ENCODE measurements at regions not wholly inside any gene's neighbourhood (a gene's known extent, or its start where the extent isn't known, plus 50 kb on each side); places are given as distances from the start of the nearest gene placed in this dataset.
"Not testable (repeated sequence)": the region's sequence is repeated elsewhere in the genome, so short reads cannot be mapped to it uniquely, and the experiment has no call there.

- Histone ChIP-seq H3K36me3 (ENCODE audit: control insufficient read depth, insufficient read depth, low read length) (no peaks in the 10 kb centered on the region), H3K4me3 (ENCODE audit: low read depth, low read length) (no peak overlapping the region), H3K27me3 (ENCODE audit: control insufficient read depth, insufficient read depth, low read length) (no peaks in the 10 kb centered on the region)
- ChIA-PET CTCF (interaction anchor here (0.6 to 1.6 kb wide), 4 partner anchors 9 to 141 kb away, joined by 3 to 5 read pairs (median 3); no protein-coding TSS in a partner anchor), POLR2A (no interaction called here)
- no peak for TF ChIP-seq CTCF (IDR thresholded peaks at IDR 0.05; ENCODE audit: insufficient read depth, low read depth, low read length)
- DNase-seq (ENCODE audit: low read depth) = no peak
Measured at GRCh38 chr14:61611880-61612630, 83.3 kb upstream of the HIF1A start.

- H3K36me3 ChIP-seq (ENCODE audit: control insufficient read depth, insufficient read depth, low read length); H3K27me3 ChIP-seq (ENCODE audit: control insufficient read depth, insufficient read depth, low read length); DNase-seq (ENCODE audit: low read depth); H3K4me3 ChIP-seq (ENCODE audit: low read depth, low read length); POLR2A ChIA-PET: not testable (repeated sequence)
- CTCF ChIA-PET = interaction anchor here (1.6 kb wide), 1 partner anchor 8 kb away, joined by 3 read pairs; no protein-coding TSS in a partner anchor
Measured at GRCh38 chr14:61613006-61613405, 82.3 kb upstream of the HIF1A start.

GRCh38 chr14:61614693-61615092 is 80.6 kb upstream of the HIF1A start:
- H3K4me3 ChIP-seq (ENCODE audit: low read depth, low read length) = no peak overlapping the region
- CTCF ChIA-PET = interaction anchor here (1.1 kb wide), 1 partner anchor 26 kb away, joined by 3 read pairs; no protein-coding TSS in a partner anchor
- H3K36me3 ChIP-seq (ENCODE audit: control insufficient read depth, insufficient read depth, low read length) = no peaks in the 10 kb centered on the region
- POLR2A ChIA-PET = no interaction called here
- no peaks in the 10 kb centered on the region for H3K27me3 ChIP-seq (ENCODE audit: control insufficient read depth, insufficient read depth, low read length)
- no peak for TF ChIP-seq CTCF (IDR thresholded peaks at IDR 0.05; ENCODE audit: insufficient read depth, low read depth, low read length)
- no peak for DNase-seq (ENCODE audit: low read depth)

- TF ChIP-seq CTCF (IDR thresholded peaks at IDR 0.05; ENCODE audit: insufficient read depth, low read depth, low read length) = no peak
- Histone ChIP-seq H3K4me3 (ENCODE audit: low read depth, low read length) (no peak overlapping the region), H3K36me3 (ENCODE audit: control insufficient read depth, insufficient read depth, low read length) (no peaks in the 10 kb centered on the region), H3K27me3 (ENCODE audit: control insufficient read depth, insufficient read depth, low read length) (no peaks in the 10 kb centered on the region)
- ChIA-PET CTCF (interaction anchor here (0.7 to 1.3 kb wide), 3 partner anchors 28 to 141 kb away, joined by 3 read pairs; no protein-coding TSS in a partner anchor), POLR2A (no interaction called here)
- DNase-seq (ENCODE audit: low read depth) = no peak
Measured at GRCh38 chr14:61615743-61616523, 79.4 kb upstream of the HIF1A start.

GRCh38 chr14:61616524-61617185 is 78.7 kb upstream of the HIF1A start:
- TF ChIP-seq CTCF (IDR thresholded peaks at IDR 0.05; ENCODE audit: insufficient read depth, low read depth, low read length) = no peak
- ChIA-PET CTCF (interaction anchor here (0.7 to 1.3 kb wide), 4 partner anchors 29 to 141 kb away, joined by 3 read pairs; no protein-coding TSS in a partner anchor), POLR2A (interaction anchor here (0.6 kb wide), 1 partner anchor 80 kb away, joined by 3 read pairs; no protein-coding TSS in a partner anchor)
- Histone ChIP-seq H3K4me3 (ENCODE audit: low read depth, low read length) (no peak overlapping the region), H3K27me3 (ENCODE audit: control insufficient read depth, insufficient read depth, low read length) (no peaks in the 10 kb centered on the region), H3K36me3 (ENCODE audit: control insufficient read depth, insufficient read depth, low read length) (no peaks in the 10 kb centered on the region)
- no peak for DNase-seq (ENCODE audit: low read depth)
